Stimulated activated CD4-positive, alpha-beta T cell treated with anti-CD3 and anti-CD28 coated beads, Interleukin-1b, Interleukin-23, amount 100 ng/mL, for 4 hours (primary cell): ENCODE measurements at regions not wholly inside any gene's neighbourhood (a gene's known extent, or its start where the extent isn't known, plus 50 kb on each side); places are given as distances from the start of the nearest gene placed in this dataset.

Experiments used
- DNase-seq, 2 donors: peaks; one replicate each; pipeline ENCODE4 v3.0.0-alpha.2; 2020; ENCODE audit warnings: low read depth in 2 of 2

GRCh38 chr2:144281476-144281875 is 238.4 kb downstream of the ZEB2 start:
- DNase-seq = no peak

GRCh38 chr2:144280009-144280408 is 239.9 kb downstream of the ZEB2 start:
- no peak for DNase-seq

DNA sequence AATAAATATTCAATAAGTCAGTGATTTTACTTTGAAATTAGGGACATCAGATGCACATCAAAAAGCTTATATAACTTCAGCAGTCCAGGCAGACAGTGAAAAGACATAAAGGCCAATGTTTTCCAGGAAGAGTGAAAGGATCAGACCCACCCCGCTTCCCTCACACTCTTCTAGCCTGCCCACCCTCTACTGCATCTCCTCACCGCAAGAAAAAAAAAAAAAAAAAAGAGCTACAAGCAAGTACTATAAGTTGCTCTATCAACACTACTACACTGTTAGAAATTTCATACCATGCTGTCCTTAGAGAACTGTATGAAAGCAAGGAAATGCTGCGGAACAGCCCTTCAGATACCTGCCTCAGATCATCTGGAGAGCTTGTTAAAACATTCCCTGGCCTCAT is 240.8 kb downstream of the ZEB2 start:
- DNase-seq = no peak

DNA sequence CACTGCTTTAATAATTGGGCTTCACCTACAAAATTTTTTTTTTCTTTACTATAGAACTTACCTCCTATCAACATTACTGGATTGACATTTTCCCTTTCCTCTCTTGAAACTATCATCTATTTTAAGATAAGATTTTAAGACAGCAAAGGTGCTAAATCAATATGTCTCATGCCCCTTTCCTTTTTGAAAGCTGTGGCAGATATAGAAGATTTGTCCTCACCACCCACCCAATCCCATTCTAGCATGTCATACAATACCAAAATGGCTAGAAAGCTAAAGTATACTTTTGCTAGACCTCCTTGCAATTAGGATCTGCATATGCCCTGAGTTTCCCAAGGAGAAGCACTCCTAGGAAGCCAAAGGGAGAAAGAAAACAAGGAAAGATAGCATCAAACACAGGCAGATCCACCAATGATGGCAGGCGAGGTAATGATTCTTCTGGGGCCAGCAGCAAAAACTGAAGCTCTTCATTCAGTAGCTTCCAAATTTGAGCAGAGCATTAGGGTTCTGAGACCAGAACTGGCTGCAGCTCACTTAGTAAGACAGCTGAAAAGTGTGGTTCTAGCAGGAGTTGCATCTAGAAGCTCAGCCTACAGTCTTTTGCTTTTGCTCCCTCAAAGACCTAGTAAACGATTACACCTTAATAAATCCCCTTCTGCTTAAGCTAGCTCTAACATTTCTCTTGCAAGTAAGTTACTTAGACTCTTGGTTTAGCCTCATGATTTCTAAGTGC is 242.1 kb downstream of the ZEB2 start:
- DNase-seq = no peak

DNA sequence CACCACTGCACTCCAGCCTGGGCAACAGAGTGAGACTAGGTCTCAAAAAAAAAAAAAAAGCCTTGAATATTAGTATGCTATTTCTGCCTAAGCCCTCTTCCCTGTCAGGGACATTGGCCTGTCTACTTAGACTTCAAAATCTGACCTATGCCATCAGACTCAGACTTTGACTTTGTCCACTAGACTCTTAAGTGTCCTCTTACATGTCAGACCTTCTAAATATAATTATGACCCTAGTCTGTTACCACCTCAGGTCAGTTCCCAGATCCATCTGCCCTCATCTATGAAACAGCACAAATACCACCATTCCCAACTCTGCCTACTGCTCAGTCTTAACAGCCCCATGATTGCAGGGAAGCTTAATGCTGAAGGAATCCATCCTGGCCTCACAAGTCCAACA is 244.6 kb downstream of the ZEB2 start:
- no peak for DNase-seq

GRCh38 chr2:144274131-144274530 is 245.8 kb downstream of the ZEB2 start:
- no peak for DNase-seq

- no peak for DNase-seq
Measured at GRCh38 chr2:144270951-144271350, 249.0 kb downstream of the ZEB2 start.

DNA sequence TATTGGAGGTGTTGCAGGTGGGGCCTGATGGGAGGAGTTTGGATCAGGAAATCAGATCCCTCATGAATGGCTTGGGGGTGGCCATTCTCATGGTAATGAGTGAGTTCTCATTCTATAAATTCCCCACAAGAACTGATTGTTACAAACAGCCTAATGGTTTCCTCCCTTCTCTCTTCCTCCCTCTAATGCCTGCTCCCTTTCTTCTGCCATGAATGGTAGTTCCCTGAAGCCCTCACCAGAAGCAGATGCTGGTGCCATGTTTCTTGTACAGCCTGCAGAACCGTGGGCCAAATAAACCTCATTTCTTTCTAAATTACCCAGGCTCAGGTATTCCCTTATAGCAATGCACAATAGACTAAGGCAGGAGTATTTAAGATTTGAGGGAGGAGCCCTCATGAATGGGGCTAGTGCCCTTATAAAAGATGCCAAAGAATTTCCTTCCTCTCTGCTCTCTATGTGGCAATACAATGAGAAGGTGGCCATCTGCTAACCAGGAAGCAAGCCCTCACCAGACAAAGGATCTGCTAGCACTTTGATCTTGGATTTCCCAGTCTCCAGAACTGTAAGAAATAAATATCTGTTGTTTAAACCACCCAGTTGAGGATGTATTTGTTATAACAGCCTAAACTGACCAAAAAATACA is 251.8 kb downstream of the ZEB2 start:
- DNase-seq = no peak

- DNase-seq = no peak
Measured at GRCh38 chr2:144267239-144267638, 252.7 kb downstream of the ZEB2 start.

GRCh38 chr2:144265654-144266053 is 254.3 kb downstream of the ZEB2 start:
- DNase-seq = no peak

GRCh38 chr2:144261966-144262365 is 258.0 kb downstream of the ZEB2 start:
- no peak for DNase-seq

- DNase-seq = no peak
Measured at GRCh38 chr2:144261336-144261735, 258.6 kb downstream of the ZEB2 start.

DNA sequence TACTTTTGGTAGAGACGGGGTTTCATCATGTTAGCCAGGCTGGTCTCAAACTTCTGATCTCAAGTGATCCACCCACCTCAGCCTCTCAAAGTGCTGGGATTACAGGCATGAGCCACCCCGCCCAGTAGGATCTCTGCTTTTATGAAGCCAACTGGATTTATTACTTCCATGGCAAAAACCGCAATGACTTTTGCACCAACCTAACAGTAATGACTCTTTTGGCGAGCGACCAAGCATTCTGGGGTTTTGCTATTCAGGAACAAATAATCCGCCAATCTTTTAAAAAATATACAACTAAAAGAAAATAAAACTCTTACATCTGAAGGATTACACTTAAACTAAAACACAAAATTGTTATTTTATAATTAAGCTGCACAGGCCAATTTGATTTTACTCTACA is 260.6 kb downstream of the ZEB2 start:
- no peak for DNase-seq

GRCh38 chr2:144258154-144258553 is 261.8 kb downstream of the ZEB2 start:
- no peak for DNase-seq

GRCh38 chr2:144256996-144257707 is 262.8 kb downstream of the ZEB2 start:
- DNase-seq = no peak

DNA sequence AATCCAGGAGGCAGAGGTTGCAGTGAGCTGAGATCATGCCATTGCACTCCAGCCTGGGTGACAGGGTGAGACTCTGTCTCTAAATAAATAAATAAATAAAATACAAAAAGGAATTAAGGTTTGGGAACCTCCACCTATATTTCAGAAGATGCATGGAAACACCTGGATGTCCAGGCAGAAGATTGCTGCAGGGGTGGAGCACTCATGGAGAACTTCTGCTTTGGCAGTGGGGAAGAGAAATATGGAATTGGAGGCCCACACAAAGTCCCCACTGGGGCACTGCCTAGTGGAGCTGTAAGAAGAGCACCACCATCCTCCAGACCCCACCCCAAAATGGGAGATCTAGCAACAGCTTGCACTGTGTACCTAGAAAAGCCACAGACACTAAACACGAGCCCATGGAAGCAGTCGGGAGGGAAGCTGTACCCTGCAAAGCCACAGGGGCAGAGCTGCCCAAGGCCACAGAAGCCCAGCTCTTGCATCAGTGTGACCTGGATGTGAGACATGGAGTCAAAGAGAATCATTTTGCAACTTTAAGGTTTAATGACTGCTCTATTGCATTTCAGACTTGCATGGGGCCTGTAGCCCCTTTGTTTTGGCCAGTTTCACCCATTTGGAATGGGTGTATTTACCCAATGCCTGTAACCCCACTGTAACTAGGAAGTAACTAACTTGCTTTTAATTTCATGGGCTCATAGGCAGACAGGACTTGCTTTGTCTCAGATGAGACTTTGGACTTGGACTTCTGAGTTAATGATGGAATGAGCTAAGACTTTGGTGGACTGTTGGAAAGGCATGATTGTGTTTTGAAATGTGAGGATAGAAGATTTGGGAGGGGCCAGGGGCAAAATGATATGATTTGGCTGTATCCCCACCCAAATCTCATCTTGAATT is 265.3 kb downstream of the ZEB2 start:
- no peak for DNase-seq

DNA sequence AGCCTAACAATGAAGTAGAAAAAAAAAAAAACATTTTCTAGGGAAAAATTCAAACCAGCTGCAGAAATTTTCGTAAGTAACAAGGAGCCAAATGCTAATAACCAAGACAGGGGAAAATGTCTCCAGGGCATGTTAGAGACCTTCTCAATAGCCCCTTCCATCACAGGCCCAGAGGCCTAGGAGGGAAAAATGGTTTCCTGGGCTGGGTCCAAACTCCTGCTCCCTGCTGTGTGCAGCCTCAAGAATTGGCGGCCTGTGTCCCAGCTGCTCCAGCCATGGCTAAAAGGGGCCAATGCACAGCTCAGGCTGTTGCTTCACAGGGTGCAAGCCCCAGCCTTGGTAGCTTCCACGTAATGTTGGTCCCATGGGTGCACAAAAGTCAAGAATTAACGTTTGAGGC is 266.2 kb downstream of the ZEB2 start:
- no peak for DNase-seq

DNA sequence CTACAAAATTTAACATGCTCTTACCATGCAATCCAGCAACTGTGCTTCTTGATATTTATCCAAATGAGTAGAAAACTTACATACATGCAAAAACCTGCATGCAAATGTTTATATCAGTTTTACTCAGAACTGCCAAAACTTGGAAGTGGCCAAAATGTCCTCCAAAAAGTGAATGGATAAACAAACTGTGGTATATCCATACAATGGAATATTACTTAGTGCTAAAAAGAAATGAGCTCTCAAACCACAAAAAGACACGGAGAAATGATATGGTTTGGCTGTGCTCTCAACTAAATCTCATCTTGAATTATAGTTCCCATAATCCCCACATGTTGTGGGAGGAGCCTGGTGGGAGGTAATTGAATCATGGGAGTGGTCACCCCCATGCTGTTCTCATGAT is 267.2 kb downstream of the ZEB2 start:
- no peak for DNase-seq

- no peak for DNase-seq
Measured at GRCh38 chr2:144249035-144249637, 270.8 kb downstream of the ZEB2 start.

DNA sequence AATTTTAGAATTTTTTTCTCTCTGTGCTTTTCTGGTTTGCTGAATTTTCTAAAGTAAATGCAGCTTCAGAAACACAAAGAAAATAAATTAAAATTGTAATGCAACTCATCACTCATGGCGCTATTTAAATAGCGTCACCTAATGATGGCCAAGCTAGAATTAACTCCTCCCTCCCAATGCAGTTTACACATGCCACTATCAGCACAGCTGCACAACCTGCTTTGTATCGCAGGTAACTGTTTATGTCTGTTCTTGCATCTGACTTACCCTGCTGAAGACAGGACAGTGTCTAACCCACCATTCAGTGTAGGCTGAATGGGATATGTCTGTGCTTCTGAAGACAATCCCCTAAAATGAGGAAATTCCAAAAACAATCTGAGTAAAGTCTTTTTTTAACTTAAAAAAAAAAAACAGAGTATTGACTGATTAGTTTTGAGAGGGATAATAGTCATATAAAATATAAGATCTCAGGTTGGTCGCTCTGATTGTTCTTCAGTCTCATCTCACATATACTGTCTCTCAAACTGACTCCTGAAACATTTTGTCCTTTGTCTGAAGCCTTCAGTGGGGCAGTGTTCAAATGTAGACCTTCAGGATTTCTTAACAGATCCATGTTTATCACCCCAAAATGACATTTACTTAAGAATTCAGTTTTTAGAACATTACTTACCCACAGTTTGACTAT is 271.4 kb downstream of the ZEB2 start:
- DNase-seq = no peak

- DNase-seq = no peak
Measured at GRCh38 chr2:144244938-144245337, 275.0 kb downstream of the ZEB2 start.
